ENCODE measurements at regions not wholly inside any gene's neighbourhood (a gene's known extent, or its start where the extent isn't known, plus 50 kb on each side); places are given as distances from the start of the nearest gene placed in this dataset.
A peak's percentile ranks its signal among the peaks of the same experiment; 100 is the strongest.

- no peak for DNase-seq
These were observed 57.3 kb upstream of the STUM start for GRCh38 chr1:226491093-226491850.

GRCh38 chr1:226492426-226493137 lies 56.0 kb upstream of the STUM start:
- DNase-seq, result no peak

- no peak for DNase-seq
These were observed 54.4 kb upstream of the STUM start for GRCh38 chr1:226494092-226494609.

- DNase-seq, result no peak
These were observed 52.8 kb upstream of the STUM start for GRCh38 chr1:226495716-226496115.

- DNase-seq, result peak; percentile 18
These were observed 52.0 kb upstream of the STUM start for GRCh38 chr1:226496453-226497015.

- no peak for DNase-seq
These were observed 51.2 kb upstream of the STUM start for GRCh38 chr1:226497276-226497833.

GRCh38 chr1:226497991-226498639 lies 50.4 kb upstream of the STUM start:
- DNase-seq, result no peak

GRCh38 chr1:226498640-226499008 lies 49.9 kb upstream of the STUM start:
- no peak for DNase-seq
